Cerebellar cortex (tissue), 1 donor: ENCODE measurements at regions not wholly inside any gene's neighbourhood (a gene's known extent, or its start where the extent isn't known, plus 50 kb on each side); places are given as distances from the start of the nearest gene placed in this dataset.
"Not testable (repeated sequence)": the region's sequence is repeated elsewhere in the genome, so short reads cannot be mapped to it uniquely, and the experiment has no call there.

Experiments
- DNase-seq: peaks from one replicate; pipeline ENCODE4 v3.0.0-alpha.2; 2015; ENCODE audit warnings: low spot score

DNA sequence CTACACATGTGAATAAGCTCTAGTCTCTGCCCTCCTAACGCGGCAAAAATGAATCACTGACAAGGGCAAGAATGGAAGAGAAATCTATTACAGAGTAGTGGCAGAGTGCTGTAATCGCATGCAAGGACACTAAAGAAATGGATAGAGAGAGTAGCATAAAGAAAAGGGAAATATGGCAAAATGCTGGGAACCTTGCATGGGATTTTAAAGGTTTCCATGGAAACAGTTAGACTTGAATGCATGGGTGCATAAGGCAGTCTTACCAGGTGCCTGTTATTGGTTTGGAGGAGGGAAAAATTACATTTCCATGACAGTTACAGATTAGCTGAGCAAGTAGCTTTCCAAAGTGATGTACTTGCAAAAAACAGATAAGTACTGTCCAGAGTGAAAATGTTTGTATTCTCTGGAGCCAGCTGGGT is 233.4 kb downstream of the PTN start:
- DNase-seq: no peak

- not testable (repeated sequence) for DNase-seq
Observed at GRCh38 chr7:137107802-137108201, 235.7 kb downstream of the PTN start.

- not testable (repeated sequence) for DNase-seq
Observed at GRCh38 chr7:137103526-137103925, 235.1 kb downstream of the CHRM2 start.

DNA sequence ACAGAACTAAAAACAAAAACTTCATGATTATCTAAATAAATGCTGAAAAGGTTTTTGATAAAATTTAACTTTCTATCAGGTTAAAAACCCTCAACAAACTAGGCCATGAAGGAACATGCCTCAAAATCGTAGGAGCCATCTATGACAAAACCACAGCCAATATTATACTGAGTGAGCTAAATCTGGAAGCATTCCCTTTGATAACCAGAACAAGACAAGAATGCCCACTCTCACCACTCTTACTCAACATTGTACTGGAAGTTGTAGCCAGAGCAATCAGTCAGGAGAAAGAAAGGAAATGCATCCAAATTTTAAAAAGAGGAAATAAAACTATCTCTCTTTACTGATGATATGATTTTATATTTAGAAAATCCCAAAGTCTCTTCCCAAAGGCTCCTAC is 228.7 kb downstream of the CHRM2 start:
- no peak for DNase-seq

- no peak for DNase-seq
Observed at GRCh38 chr7:137096607-137097006, 228.2 kb downstream of the CHRM2 start.

GRCh38 chr7:137093198-137093597 is 224.7 kb downstream of the CHRM2 start:
- DNase-seq: no peak

GRCh38 chr7:137091396-137091795 is 222.9 kb downstream of the CHRM2 start:
- DNase-seq: peak; percentile 48

GRCh38 chr7:137086896-137087295 is 218.4 kb downstream of the CHRM2 start:
- DNase-seq: no peak

GRCh38 chr7:137084607-137085380 is 216.3 kb downstream of the CHRM2 start:
- peak; percentile 78 for DNase-seq

DNA sequence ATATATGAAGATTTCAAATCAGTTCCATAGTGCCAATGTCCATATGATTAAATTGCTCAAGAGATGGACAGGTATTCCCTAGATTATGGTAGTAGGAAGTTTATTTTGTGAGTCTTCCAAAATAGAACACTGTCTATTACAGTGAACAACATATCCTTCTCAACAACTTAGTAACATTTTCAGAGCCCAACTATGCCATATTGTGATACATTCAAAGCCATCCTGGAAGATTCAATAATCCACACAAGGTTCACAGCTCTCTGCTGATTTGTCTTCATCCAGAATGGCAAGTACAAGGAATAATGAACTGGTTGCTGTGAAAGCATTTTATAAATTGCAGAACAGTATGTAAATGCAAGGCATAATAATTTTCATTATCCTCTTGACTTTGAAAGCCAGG is 213.9 kb downstream of the CHRM2 start:
- no peak for DNase-seq

GRCh38 chr7:137081321-137082093 is 213.1 kb downstream of the CHRM2 start:
- peak; percentile 89 for DNase-seq

GRCh38 chr7:137080516-137081203 is 212.2 kb downstream of the CHRM2 start:
- peak; percentile 21 for DNase-seq

DNA sequence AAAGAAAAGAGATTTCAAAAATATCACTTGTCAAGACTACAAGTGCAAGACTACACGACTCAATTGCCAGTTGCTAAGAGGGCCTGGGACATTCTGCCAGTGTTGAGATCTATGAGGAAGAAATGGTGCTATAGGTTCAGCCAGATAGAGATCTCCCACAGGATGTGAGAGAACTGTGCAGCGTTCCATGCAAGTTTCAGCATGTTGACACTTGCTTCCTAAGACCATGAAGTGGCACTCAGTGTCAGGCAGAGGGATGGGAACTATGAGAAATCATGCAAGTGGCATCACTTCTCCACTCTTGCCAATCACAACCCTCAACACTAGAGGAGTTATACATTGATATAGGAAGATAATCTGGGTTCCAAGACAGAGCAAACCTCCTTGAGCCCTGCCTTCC is 210.3 kb downstream of the CHRM2 start:
- no peak for DNase-seq

GRCh38 chr7:137074391-137075030 is 206.1 kb downstream of the CHRM2 start:
- no peak for DNase-seq

GRCh38 chr7:137073571-137074325 is 205.3 kb downstream of the CHRM2 start:
- DNase-seq: no peak
